Vagina (tissue), 2 donors: ENCODE measurements at regions not wholly inside any gene's neighbourhood (a gene's known extent, or its start where the extent isn't known, plus 50 kb on each side); places are given as distances from the start of the nearest gene placed in this dataset.

Experiments
- CTCF ChIP-seq, 3 experiments: fragments of 450-650 bp in 2 of 3; fragments of 200-600 bp in 1 of 3; sonication (generic) in 1 of 3; IDR thresholded peaks; one replicate each; pipeline ENCODE4 v1.5.1; 2017 to 2019; ENCODE audit warnings: antibody characterized with exemption in 3 of 3, mild to moderate bottlenecking in 2 of 3, moderate library complexity in 2 of 3
- POLR2AphosphoS5 ChIP-seq, 2 donors: sonication (generic); formaldehyde crosslinking; IDR thresholded peaks; one replicate each; pipeline ENCODE4 v1.9.0; 2017; ENCODE audit warnings: antibody characterized with exemption in 2 of 2, mild to moderate bottlenecking in 2 of 2, low read depth in 1 of 2; ENCODE audit not compliant: insufficient read depth in 1 of 2

GRCh38 chr10:131814567-131815265 is 86.1 kb upstream of the PPP2R2D start:
- no peak for TF ChIP-seq CTCF (IDR thresholded peaks at IDR 0.05)
- no peak for TF ChIP-seq POLR2AphosphoS5 (IDR thresholded peaks at IDR 0.05; ENCODE audit: insufficient read depth in 1 of 2, low read depth in 1 of 2)
